HCT116 (cell line): ENCODE measurements at regions not wholly inside any gene's neighbourhood (a gene's known extent, or its start where the extent isn't known, plus 50 kb on each side); places are given as distances from the start of the nearest gene placed in this dataset.
"Not testable (repeated sequence)": the region's sequence is repeated elsewhere in the genome, so short reads cannot be mapped to it uniquely, and the experiment has no call there.

ENCODE experiments used
- CBX3 ChIP-seq: IDR thresholded peaks from 2 replicates; pipeline ENCODE4 v1.6.1; 2012; ENCODE audit warnings: low read depth
- EZH2phosphoT487 ChIP-seq: fragments of 200-600 bp; IDR thresholded peaks from 2 replicates; pipeline ENCODE4 v1.6.1; 2018; ENCODE audit warnings: antibody characterized with exemption, borderline replicate concordance
- POLR2A ChIP-seq: IDR thresholded peaks from 2 replicates; pipeline ENCODE4 v1.7.0; 2011; ENCODE audit warnings: borderline replicate concordance; ENCODE audit not compliant: insufficient read depth, insufficient read length; ENCODE audit errors: extremely low read depth
- SIN3A ChIP-seq: IDR thresholded peaks from 2 replicates; pipeline ENCODE4 v1.6.1; 2012; ENCODE audit warnings: low read depth
- TF ChIP-seq, protein P1 (sequence below), 3 experiments: fragments of 200-600 bp in 1 of 3; sonication (generic) in 1 of 3; IDR thresholded peaks in 2 of 3; conservative IDR thresholded peaks in 1 of 3; 2 replicates each; pipeline ENCODE4 v1.5.1; 2012 to 2017; ENCODE audit warnings: low read depth in 2 of 3, low read length in 2 of 3, antibody characterized with exemption in 1 of 3, borderline replicate concordance in 1 of 3, control low read depth in 1 of 3, mild to moderate bottlenecking in 1 of 3, mixed read lengths in 1 of 3, mixed run types in 1 of 3, moderate library complexity in 1 of 3; ENCODE audit not compliant: insufficient read depth in 1 of 3

DNA sequence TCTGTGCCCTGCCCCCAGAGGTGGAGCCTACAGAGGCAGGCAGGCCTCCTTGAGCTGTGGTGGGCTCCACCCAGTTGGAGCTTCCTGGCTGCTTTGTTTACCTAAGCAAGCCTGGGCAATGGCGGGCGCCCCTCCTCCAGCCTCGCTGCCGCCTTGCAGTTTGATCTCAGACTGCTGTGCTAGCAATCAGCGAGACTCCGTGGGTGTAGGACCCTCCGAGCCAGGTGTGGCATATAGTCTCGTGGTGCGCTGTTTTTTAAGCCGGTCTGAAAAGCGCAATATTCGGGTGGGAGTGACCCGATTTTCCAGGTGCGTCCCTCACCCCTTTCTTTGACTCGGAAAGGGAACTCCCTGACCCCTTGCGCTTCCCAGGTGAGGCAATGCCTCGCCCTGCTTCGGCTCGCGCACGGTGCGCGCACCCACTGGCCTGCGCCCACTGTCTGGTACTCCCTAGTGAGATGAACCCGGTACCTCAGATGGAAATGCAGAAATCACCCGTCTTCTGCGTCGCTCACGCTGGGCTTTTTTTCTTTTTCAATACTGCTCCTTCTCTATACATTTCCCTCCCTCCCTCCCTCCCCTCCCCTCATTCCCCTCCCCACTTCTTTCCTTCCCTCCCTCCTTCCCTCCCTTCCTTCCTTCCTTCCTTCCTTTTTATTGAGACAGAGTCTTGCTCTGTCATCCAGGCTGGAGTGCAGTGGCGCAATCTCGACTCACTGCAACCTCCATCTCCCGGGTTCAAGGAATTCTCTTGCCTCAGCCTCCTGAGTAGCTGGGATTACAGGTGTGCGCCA, 197.1 kb upstream of the TBL1XR1 start:
- TF ChIP-seq, protein P1, sequence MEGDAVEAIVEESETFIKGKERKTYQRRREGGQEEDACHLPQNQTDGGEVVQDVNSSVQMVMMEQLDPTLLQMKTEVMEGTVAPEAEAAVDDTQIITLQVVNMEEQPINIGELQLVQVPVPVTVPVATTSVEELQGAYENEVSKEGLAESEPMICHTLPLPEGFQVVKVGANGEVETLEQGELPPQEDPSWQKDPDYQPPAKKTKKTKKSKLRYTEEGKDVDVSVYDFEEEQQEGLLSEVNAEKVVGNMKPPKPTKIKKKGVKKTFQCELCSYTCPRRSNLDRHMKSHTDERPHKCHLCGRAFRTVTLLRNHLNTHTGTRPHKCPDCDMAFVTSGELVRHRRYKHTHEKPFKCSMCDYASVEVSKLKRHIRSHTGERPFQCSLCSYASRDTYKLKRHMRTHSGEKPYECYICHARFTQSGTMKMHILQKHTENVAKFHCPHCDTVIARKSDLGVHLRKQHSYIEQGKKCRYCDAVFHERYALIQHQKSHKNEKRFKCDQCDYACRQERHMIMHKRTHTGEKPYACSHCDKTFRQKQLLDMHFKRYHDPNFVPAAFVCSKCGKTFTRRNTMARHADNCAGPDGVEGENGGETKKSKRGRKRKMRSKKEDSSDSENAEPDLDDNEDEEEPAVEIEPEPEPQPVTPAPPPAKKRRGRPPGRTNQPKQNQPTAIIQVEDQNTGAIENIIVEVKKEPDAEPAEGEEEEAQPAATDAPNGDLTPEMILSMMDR (IDR thresholded peaks at IDR 0.05 in 2 of 3, conservative IDR thresholded peaks at IDR 0.05 in 1 of 3; ENCODE audit: borderline replicate concordance in 1 of 3, insufficient read depth in 1 of 3, low read depth in 2 of 3, low read length in 2 of 3) = not testable (repeated sequence)
- TF ChIP-seq SIN3A, CBX3, POLR2A, EZH2phosphoT487: not testable (repeated sequence)
